WERI-Rb-1 (cell line): ENCODE measurements at regions not wholly inside any gene's neighbourhood (a gene's known extent, or its start where the extent isn't known, plus 50 kb on each side); places are given as distances from the start of the nearest gene placed in this dataset.

Source experiments
- DNase-seq: peaks from one replicate; pipeline ENCODE4 v3.0.0-alpha.2; 2020
- H3K27ac ChIP-seq: fragments of 250-450 bp; sonication (Bioruptor Pico); 2 replicates; pipeline ENCODE4 v1.5.1; 2020; ENCODE audit warnings: mild to moderate bottlenecking, moderate library complexity
- H3K27me3 ChIP-seq: fragments of 250-450 bp; sonication (Bioruptor Pico); 2 replicates; pipeline ENCODE4 v1.5.1; 2021; ENCODE audit warnings: mild to moderate bottlenecking, low read depth, moderate library complexity; ENCODE audit not compliant: insufficient read depth, severe bottlenecking
- H3K36me3 ChIP-seq: fragments of 250-450 bp; sonication (Bioruptor Pico); 2 replicates; pipeline ENCODE4 v1.5.1; 2020; ENCODE audit warnings: mild to moderate bottlenecking, moderate library complexity
- H3K4me3 ChIP-seq: 2 replicates; pipeline ENCODE4 v1.5.1; 2011; ENCODE audit warnings: low read depth, mild to moderate bottlenecking, control low read depth, low read length
- H3K9me3 ChIP-seq: fragments of 250-450 bp; sonication (Bioruptor Pico); 2 replicates; pipeline ENCODE4 v1.5.1; 2021; ENCODE audit warnings: mild to moderate bottlenecking, moderate library complexity; ENCODE audit not compliant: severe bottlenecking
- TF ChIP-seq, protein P1 (sequence below): IDR thresholded peaks from 2 replicates; pipeline ENCODE4 v1.5.1; 2011; ENCODE audit warnings: low read depth, mild to moderate bottlenecking, control low read depth, inconsistent platforms, low read length

DNA sequence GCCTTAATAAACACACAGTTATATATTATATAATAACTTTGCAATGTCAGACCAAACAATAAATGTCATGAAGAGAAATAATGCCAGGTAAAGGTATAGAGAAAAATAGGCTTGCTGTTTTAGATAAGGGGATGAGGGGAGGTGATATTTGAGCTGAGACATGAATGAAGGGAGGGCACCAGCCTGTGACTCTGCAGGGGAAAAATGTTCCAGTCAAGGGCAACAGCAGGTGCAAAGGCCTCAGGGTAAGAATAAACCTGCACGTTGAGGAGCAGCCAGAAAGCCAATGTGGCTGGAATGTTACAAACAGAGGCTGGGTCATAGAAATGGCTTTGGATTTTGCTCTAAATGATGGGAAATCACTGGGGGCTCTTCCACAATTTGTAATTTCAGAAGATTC, 519.6 kb downstream of the SOX6 start:
- H3K4me3 ChIP-seq = no peak overlapping the region
- TF ChIP-seq, protein P1, sequence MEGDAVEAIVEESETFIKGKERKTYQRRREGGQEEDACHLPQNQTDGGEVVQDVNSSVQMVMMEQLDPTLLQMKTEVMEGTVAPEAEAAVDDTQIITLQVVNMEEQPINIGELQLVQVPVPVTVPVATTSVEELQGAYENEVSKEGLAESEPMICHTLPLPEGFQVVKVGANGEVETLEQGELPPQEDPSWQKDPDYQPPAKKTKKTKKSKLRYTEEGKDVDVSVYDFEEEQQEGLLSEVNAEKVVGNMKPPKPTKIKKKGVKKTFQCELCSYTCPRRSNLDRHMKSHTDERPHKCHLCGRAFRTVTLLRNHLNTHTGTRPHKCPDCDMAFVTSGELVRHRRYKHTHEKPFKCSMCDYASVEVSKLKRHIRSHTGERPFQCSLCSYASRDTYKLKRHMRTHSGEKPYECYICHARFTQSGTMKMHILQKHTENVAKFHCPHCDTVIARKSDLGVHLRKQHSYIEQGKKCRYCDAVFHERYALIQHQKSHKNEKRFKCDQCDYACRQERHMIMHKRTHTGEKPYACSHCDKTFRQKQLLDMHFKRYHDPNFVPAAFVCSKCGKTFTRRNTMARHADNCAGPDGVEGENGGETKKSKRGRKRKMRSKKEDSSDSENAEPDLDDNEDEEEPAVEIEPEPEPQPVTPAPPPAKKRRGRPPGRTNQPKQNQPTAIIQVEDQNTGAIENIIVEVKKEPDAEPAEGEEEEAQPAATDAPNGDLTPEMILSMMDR = no peak
- no peaks in the 10 kb centered on the region for H3K9me3 ChIP-seq
- H3K27ac ChIP-seq = no peak overlapping the region
- no peak for DNase-seq
- no peaks in the 10 kb centered on the region for H3K27me3 ChIP-seq
- no peaks in the 10 kb centered on the region for H3K36me3 ChIP-seq

DNA sequence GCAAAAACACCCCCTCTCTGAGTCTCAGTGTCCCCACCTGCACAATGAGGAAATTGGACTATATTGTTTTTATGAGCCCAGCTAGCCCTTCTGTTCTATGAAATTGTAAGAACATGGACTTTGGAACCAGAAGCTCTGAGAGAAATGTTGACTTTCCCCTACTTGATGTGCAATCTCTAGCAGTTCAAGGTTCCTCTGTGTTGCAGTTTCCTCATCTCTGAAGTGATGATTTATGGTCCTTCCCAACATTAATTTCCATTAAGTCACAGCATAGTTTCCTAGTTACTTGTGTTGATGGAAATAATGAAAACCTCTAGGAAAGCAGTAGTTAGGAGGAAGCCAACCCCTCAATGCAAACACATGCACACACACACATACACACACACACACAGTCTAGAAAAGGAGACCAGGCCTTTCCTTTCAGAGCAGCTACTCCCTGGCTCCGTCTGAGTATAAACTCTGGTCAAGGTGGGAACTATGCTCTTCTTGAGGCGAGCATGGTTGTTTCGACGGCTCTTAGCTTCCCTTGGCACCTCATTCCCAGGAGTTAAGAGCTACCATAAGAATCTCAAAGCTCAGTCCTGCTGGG, 518.4 kb downstream of the SOX6 start:
- no peak overlapping the region for H3K27ac ChIP-seq

DNA sequence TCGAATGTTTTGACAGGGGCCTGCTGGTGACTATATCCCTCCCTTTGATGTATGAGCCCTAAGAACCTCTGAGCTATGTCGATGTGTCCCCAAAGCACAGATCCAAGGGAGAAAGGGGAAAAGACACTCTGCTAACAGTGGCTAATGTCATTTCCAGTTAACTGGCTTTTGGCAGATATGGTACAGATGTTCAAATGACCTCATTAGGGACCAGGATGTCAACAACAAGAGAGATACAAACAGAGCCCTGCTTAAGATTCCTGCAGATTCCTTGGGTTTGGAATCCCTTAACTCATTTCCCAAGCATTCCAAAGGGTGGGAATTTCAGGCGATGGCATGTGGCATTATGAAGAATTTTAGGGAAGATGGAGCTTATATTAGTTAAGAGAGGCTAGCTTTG, 517.3 kb downstream of the SOX6 start:
- DNase-seq = no peak
- Histone ChIP-seq H3K9me3 (no peaks in the 10 kb centered on the region), H3K27me3 (no peaks in the 10 kb centered on the region), H3K4me3 (no peak overlapping the region), H3K27ac (no peak overlapping the region), H3K36me3 (no peaks in the 10 kb centered on the region)
- TF ChIP-seq, protein P1 = no peak

More for the DNA sequence above, 518.4 kb downstream of the SOX6 start:
- Histone ChIP-seq H3K36me3 (no peaks in the 10 kb centered on the region), H3K27me3 (no peaks in the 10 kb centered on the region), H3K9me3 (no peaks in the 10 kb centered on the region), H3K4me3 (no peak overlapping the region)
- TF ChIP-seq, protein P1 = no peak
- no peak for DNase-seq

DNA sequence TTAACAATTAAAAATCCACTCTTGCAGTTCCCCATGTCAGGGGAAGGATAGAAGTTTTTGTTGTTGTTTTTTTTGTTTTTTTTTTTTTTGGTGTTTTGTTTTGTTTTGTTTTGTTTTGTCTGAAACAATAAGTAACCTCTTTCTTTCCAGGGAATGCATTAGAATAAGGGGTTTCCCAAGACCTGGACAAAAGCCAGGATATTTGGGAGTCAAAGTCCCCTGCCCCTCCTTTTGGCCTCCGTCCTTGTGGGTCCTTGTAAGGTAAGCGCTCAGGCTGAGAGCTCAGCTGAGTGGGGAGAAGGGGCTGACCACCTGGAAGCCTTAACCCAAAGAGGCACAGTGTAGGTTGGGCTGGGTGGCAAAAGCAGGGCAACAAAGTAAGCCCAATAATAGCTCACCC, 515.4 kb downstream of the SOX6 start:
- Histone ChIP-seq H3K36me3 (no peaks in the 10 kb centered on the region), H3K4me3 (no peak overlapping the region), H3K27me3 (no peaks in the 10 kb centered on the region), H3K9me3 (no peaks in the 10 kb centered on the region), H3K27ac (no peak overlapping the region)
- no peak for DNase-seq
- TF ChIP-seq, protein P1 = no peak

DNA sequence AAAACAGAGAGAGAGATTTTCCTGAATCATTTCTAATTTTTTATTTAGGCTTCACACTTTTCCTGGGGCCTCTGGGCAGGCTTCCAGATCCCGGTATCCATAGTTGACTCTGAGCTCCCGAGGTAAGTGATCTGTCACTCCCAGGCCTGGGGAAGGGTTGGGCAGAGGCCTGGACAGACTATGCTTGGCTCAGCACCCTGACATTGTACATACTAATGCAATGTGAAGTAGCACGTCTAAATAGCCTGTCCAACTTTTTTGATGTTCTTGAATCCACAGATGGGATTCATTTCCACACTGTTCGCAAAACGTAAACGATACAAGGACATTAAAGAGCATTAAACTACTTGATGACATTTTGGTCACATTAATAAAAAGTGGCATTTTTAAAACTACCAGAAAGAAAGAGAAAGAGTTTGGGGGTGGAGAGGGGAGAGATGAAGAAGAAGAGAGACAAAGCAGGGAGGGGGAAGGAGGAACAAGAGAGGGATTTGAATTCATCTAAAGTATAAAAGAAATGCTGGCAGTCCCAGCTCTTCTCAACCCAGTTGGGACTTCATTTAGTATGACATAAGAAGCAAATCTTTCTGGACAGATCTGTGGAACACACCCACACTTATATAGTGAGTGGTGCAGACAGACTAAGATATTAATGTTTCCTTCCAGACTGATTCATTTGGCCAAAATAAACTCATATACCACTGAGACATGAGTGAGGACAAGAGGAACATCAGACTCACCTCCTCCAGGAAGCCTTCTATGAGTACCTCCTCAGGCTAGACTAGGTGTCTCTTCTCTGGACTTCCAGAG, 514.2 kb downstream of the SOX6 start:
- TF ChIP-seq, protein P1 = no peak
- Histone ChIP-seq H3K27me3 (no peaks in the 10 kb centered on the region), H3K4me3 (no peak overlapping the region), H3K27ac (no peak overlapping the region), H3K36me3 (no peaks in the 10 kb centered on the region), H3K9me3 (no peaks in the 10 kb centered on the region)
- no peak for DNase-seq
